Glutamatergic neuron (in vitro differentiated cells): ENCODE measurements at regions not wholly inside any gene's neighbourhood (a gene's known extent, or its start where the extent isn't known, plus 50 kb on each side); places are given as distances from the start of the nearest gene placed in this dataset.

ENCODE experiments used
- DNase-seq: peaks from one replicate; pipeline ENCODE4 v3.0.0; 2022
- H3K27ac Mint-ChIP-seq: one replicate; pipeline ENCODE4 v1.8.0; 2020; ENCODE audit warnings: mild to moderate bottlenecking, mixed read lengths, inconsistent platforms; ENCODE audit not compliant: unreplicated experiment
- H3K27me3 Mint-ChIP-seq: one replicate; pipeline ENCODE4 v1.8.0; 2020; ENCODE audit warnings: mild to moderate bottlenecking, moderate library complexity, mixed read lengths, inconsistent platforms; ENCODE audit not compliant: unreplicated experiment
- H3K36me3 Mint-ChIP-seq: one replicate; pipeline ENCODE4 v1.8.0; 2020; ENCODE audit warnings: mild to moderate bottlenecking, mixed read lengths, inconsistent platforms; ENCODE audit not compliant: unreplicated experiment
- H3K4me1 Mint-ChIP-seq: one replicate; pipeline ENCODE4 v1.8.0; 2020; ENCODE audit warnings: mild to moderate bottlenecking, low read depth, mixed read lengths, inconsistent platforms; ENCODE audit not compliant: unreplicated experiment
- H3K4me3 Mint-ChIP-seq: one replicate; pipeline ENCODE4 v1.8.0; 2020; ENCODE audit warnings: mild to moderate bottlenecking, mixed read lengths, inconsistent platforms; ENCODE audit not compliant: unreplicated experiment
- H3K9me3 Mint-ChIP-seq: one replicate; pipeline ENCODE4 v1.8.0; 2020; ENCODE audit warnings: mild to moderate bottlenecking, moderate library complexity, mixed read lengths, inconsistent platforms; ENCODE audit not compliant: unreplicated experiment
- CTCF ChIP-seq: fragments of 200-600 bp; sonication (generic); IDR thresholded peaks from one replicate; pipeline ENCODE4 v1.5.0; 2021; ENCODE audit not compliant: partially characterized antibody, unreplicated experiment

GRCh38 chr13:32887617-32888016, 128.6 kb upstream of the KL start:
- peaks cover 5% of the 10 kb centered on the region for H3K36me3 Mint-ChIP-seq

GRCh38 chr13:32889986-32890565, 126.1 kb upstream of the KL start:
- H3K36me3 Mint-ChIP-seq: peaks cover 5% of the 10 kb centered on the region
- H3K27me3 Mint-ChIP-seq: no peaks in the 10 kb centered on the region
- H3K9me3 Mint-ChIP-seq: peaks cover 2% of the 10 kb centered on the region
- H3K27ac Mint-ChIP-seq: no peak overlapping the region
- H3K4me3 Mint-ChIP-seq: no peak overlapping the region
- TF ChIP-seq CTCF: no peak
- no peaks in the 10 kb centered on the region for H3K4me1 Mint-ChIP-seq
- no peak for DNase-seq

More at GRCh38 chr13:32887617-32888016, 128.6 kb upstream of the KL start:
- TF ChIP-seq CTCF: no peak
- H3K4me3 Mint-ChIP-seq: no peak overlapping the region
- no peak overlapping the region for H3K27ac Mint-ChIP-seq
- peaks cover 2% of the 10 kb centered on the region for H3K9me3 Mint-ChIP-seq
- no peaks in the 10 kb centered on the region for H3K4me1 Mint-ChIP-seq
- no peaks in the 10 kb centered on the region for H3K27me3 Mint-ChIP-seq
- no peak for DNase-seq

- H3K27ac Mint-ChIP-seq: no peak overlapping the region
- no peaks in the 10 kb centered on the region for H3K9me3 Mint-ChIP-seq
- no peak for TF ChIP-seq CTCF
- H3K4me1 Mint-ChIP-seq: no peaks in the 10 kb centered on the region
- no peak overlapping the region for H3K4me3 Mint-ChIP-seq
- DNase-seq: no peak
- no peaks in the 10 kb centered on the region for H3K27me3 Mint-ChIP-seq
- no peaks in the 10 kb centered on the region for H3K36me3 Mint-ChIP-seq
Observed at GRCh38 chr13:32893176-32893575, 123.0 kb upstream of the KL start.

- TF ChIP-seq CTCF: no peak
- H3K4me3 Mint-ChIP-seq: no peak overlapping the region
- H3K27me3 Mint-ChIP-seq: no peaks in the 10 kb centered on the region
- H3K36me3 Mint-ChIP-seq: no peaks in the 10 kb centered on the region
- H3K27ac Mint-ChIP-seq: no peak overlapping the region
- H3K4me1 Mint-ChIP-seq: no peaks in the 10 kb centered on the region
- H3K9me3 Mint-ChIP-seq: no peaks in the 10 kb centered on the region
- DNase-seq: no peak
Observed at GRCh38 chr13:32894589-32895001, 121.6 kb upstream of the KL start.

GRCh38 chr13:32895296-32895695, 120.9 kb upstream of the KL start:
- Mint-ChIP-seq H3K36me3 (no peaks in the 10 kb centered on the region), H3K4me3 (no peak overlapping the region), H3K9me3 (no peaks in the 10 kb centered on the region), H3K4me1 (no peaks in the 10 kb centered on the region), H3K27ac (no peak overlapping the region), H3K27me3 (no peaks in the 10 kb centered on the region)
- DNase-seq: no peak
- TF ChIP-seq CTCF: no peak
